HepG2 (cell line): ENCODE measurements at regions not wholly inside any gene's neighbourhood (a gene's known extent, or its start where the extent isn't known, plus 50 kb on each side); places are given as distances from the start of the nearest gene placed in this dataset.

Experiments used
- ATAC-seq: fragments of 200-7000 bp; cut with Tn5 transposase; 3 replicates; pipeline ENCODE4 v1.9.1; 2020; ENCODE audit warnings: mild to moderate bottlenecking, moderate library complexity
- BruUV-seq: library from RNA; stranded (reverse); fragments of 400-500 nt; replicated peaks from 2 replicates; lab custom pipeline; 2021; lab: Mats Ljungman, UMichigan
- CTCF ChIA-PET: fragments of 300-600 bp; formaldehyde crosslinking; extraction: SDS; loops from one replicate; lab custom pipeline; 2021; ENCODE audit warnings: low total read pairs, inconsistent platforms, low intra/inter-chr PET ratio; lab: Yijun Ruan, JAX
- POLR2A ChIA-PET: fragments of 350-600 bp; sonication (Branson Sonifier 250); formaldehyde crosslinking; loops from one replicate; lab custom pipeline; 2020; ENCODE audit warnings: antibody characterized with exemption, inconsistent platforms; lab: Yijun Ruan, JAX
- DNase-seq: peaks from one replicate; pipeline ENCODE4 v3.0.0-alpha.2; 2015; ENCODE audit warnings: low spot score
- FAIRE-seq: peaks from 3 replicates; lab custom pipeline; 2011; peaks lifted over from hg19 to GRCh38; lab: Jason Lieb, UNC
- H2AFZ ChIP-seq: one replicate; pipeline ENCODE4 v1.6.1; 2011; ENCODE audit warnings: low read length, inconsistent platforms
- H3K27ac ChIP-seq: fragments of 300-600 bp; 3 replicates; pipeline ENCODE4 v1.8.0; 2011; ENCODE audit warnings: mixed run types, mild to moderate bottlenecking, mixed read lengths, low read length, inconsistent platforms; ENCODE audit not compliant: insufficient read depth; ENCODE audit errors: extremely low read length
- H3K27me3 ChIP-seq, 2 experiments: fragments of 200-600 bp in 1 of 2; 2 replicates in 1 of 2; 3 replicates in 1 of 2; pipeline versions ENCODE4 v1.6.0 to v1.8.0; 2011; ENCODE audit warnings: low read length in 2 of 2, mild to moderate bottlenecking in 2 of 2, moderate library complexity in 2 of 2, inconsistent platforms in 1 of 2; ENCODE audit not compliant: insufficient read depth in 2 of 2, control insufficient read depth in 1 of 2
- H3K36me3 ChIP-seq, 2 experiments: fragments of 200-600 bp in 1 of 2; replicated peaks in 1 of 2; 2 replicates in 1 of 2; 3 replicates in 1 of 2; pipeline versions ENCODE4 v1.5.1 to v1.8.0; 2011; ENCODE audit warnings: low read length in 2 of 2, inconsistent platforms in 1 of 2; ENCODE audit not compliant: insufficient read depth in 2 of 2, control insufficient read depth in 1 of 2
- H3K4me1 ChIP-seq: 2 replicates; pipeline ENCODE4 v1.5.1; 2012; ENCODE audit warnings: low read length, inconsistent platforms; ENCODE audit not compliant: insufficient read depth
- H3K4me2 ChIP-seq: 2 replicates; pipeline ENCODE4 v1.6.0; 2011; ENCODE audit warnings: low read depth, low read length, inconsistent platforms
- H3K4me3 ChIP-seq, 3 experiments: fragments of 200-600 bp in 1 of 3; sonication (generic), shearing (Covaris generic) in 1 of 3; replicated peaks in 1 of 3; 2 replicates each; pipeline ENCODE4 v1.5.1; 2011 to 2016; ENCODE audit warnings: low read length in 3 of 3, inconsistent platforms in 2 of 3, low read depth in 2 of 3, mild to moderate bottlenecking in 2 of 3, control low read depth in 1 of 3, mixed read lengths in 1 of 3; ENCODE audit not compliant: insufficient read depth in 1 of 3
- H3K79me2 ChIP-seq: one replicate; pipeline ENCODE4 v1.6.1; 2011; ENCODE audit warnings: low read length, inconsistent platforms; ENCODE audit not compliant: insufficient read depth
- H3K9ac ChIP-seq: 2 replicates; pipeline ENCODE4 v1.6.0; 2011; ENCODE audit warnings: mild to moderate bottlenecking, low read depth, low read length, inconsistent platforms; ENCODE audit not compliant: insufficient read depth
- H3K9me3 ChIP-seq: 2 replicates; pipeline ENCODE4 v1.5.1; 2012; ENCODE audit warnings: mild to moderate bottlenecking, low read length
- H4K20me1 ChIP-seq: 2 replicates; pipeline ENCODE4 v1.6.0; 2011; ENCODE audit warnings: inconsistent platforms, mild to moderate bottlenecking, low read length, moderate library complexity; ENCODE audit not compliant: insufficient read depth
- AKAP8 ChIP-seq: sonication (generic); formaldehyde crosslinking; IDR thresholded peaks from 2 replicates; pipeline ENCODE4 v1.5.1; 2020; ENCODE audit warnings: mild to moderate bottlenecking, missing genetic modification reagents
- ELF1 ChIP-seq: sonication (generic); formaldehyde crosslinking; IDR thresholded peaks from 2 replicates; pipeline ENCODE4 v1.4.0; 2020; ENCODE audit warnings: missing genetic modification reagents
- EZH2 ChIP-seq: conservative IDR thresholded peaks from 2 replicates; pipeline ENCODE4 v1.6.1; 2012; ENCODE audit warnings: mild to moderate bottlenecking, low read depth, low read length, moderate library complexity
- KLF15 ChIP-seq: sonication (generic); formaldehyde crosslinking; IDR thresholded peaks from 2 replicates; pipeline ENCODE4 v1.8.1; 2023; ENCODE audit warnings: borderline replicate concordance, mild to moderate bottlenecking, inconsistent platforms, missing genetic modification reagents, mixed read lengths
- ONECUT2 ChIP-seq: sonication (generic); formaldehyde crosslinking; IDR thresholded peaks from 2 replicates; pipeline ENCODE4 v1.4.0; 2020; ENCODE audit warnings: missing genetic modification reagents
- SMC3 ChIP-seq: IDR thresholded peaks from 2 replicates; pipeline ENCODE4 v1.6.1; 2011; ENCODE audit warnings: low read length, improper control_type of control experiment
- SP1 ChIP-seq, 2 experiments: fragments of 450-650 bp in 1 of 2; sonication (generic) in 1 of 2; formaldehyde crosslinking in 1 of 2; IDR thresholded peaks; 2 replicates each; pipeline versions ENCODE4 v1.4.0 to v1.6.1; 2016 to 2020; ENCODE audit warnings: missing genetic modification reagents in 1 of 2
- ZBTB33 ChIP-seq: sonication (generic); formaldehyde crosslinking; IDR thresholded peaks from 2 replicates; pipeline ENCODE4 v1.4.0; 2020; ENCODE audit warnings: missing genetic modification reagents
- ZNF253 ChIP-seq: sonication (generic); formaldehyde crosslinking; IDR thresholded peaks from 2 replicates; pipeline ENCODE4 v1.8.0; 2022; ENCODE audit warnings: mild to moderate bottlenecking, missing genetic modification reagents, borderline replicate concordance
- ZNF629 ChIP-seq: sonication (generic); formaldehyde crosslinking; conservative IDR thresholded peaks from 2 replicates; pipeline ENCODE4 v1.5.0; 2020; ENCODE audit warnings: missing genetic modification reagents
- ZZZ3 ChIP-seq: sonication (generic); formaldehyde crosslinking; IDR thresholded peaks from 2 replicates; pipeline ENCODE4 v1.4.0; 2020; ENCODE audit warnings: missing genetic modification reagents, mild to moderate bottlenecking, borderline replicate concordance
- WGBS: methylation state at CpG from one replicate; pipeline ENCODE4 v1.1.6; 2017; ENCODE audit warnings: low lambda C conversion rate; 5-methylcytosine and 5-hydroxymethylcytosine counted together
- in situ Hi-C: cut with HindIII; loops from 2 replicates; pipeline ENCODE4 v1.10.0; 2017; ENCODE audit warnings: low pct_unique_long_range_greater_than_20kb; ENCODE audit not compliant: extremely low pct_ligation_motif_present
- intact Hi-C: fragments of 100-400 bp; cut with micrococcal nuclease; formaldehyde crosslinking; loops from one replicate; pipeline ENCODE4 v1.10.0; 2022; ENCODE audit not compliant: unreplicated experiment

DNA sequence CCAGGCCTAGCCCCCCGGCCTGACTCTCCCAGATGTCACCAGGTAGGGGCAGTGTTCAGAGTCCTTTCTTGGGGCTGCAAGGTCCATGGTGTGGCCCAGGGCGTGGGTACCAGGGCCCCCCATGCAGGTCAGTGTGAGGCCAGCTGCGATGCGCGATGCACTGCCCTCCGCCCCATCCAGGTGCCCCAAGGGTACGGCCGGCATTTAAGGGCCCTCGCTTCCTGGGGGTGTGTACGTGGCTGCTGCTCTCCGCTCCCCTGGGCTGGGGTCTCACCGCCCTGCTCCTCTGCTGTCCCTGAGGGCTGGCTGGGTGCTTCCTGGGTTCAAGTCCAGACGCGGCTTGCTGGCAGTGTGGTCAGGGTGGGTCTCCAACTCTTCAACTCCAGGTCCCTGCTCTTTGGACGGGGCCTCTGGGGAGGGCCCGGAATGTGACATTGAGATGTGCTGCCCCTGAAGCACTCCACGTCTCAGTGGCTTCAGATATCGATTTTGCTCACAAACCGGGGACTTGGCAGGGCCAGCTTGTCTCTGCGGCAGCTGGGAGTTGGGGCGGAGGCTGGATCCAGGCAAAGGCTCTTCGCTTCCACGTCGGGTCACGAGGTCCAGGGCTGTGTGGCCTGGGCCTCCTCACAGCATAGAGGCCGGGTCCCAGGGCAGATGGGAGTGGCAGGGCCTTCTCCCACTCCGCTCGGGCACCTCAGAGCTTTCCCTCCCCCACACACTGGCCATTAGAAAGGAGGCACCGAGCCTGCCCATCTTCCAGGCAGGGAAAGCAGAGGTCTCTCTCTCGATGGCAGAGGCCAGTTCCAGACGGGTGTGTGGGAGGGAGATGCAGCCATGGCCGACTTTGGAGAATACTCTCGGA is 93.2 kb downstream of the UNCX start:
- POLR2A ChIA-PET, result no interaction called here
- FAIRE-seq, result no peak
- in situ Hi-C loops, result no loop called here
- peaks cover 20 to 53% of the 10 kb centered on the region in 2 experiments; a peak in 3 of 5 replicates for H3K27me3 ChIP-seq
- CTCF ChIA-PET, result no interaction called here
- intact Hi-C loops, result no loop called here
- 13% methylated on average over 12 of the region's 33 CpGs for WGBS
- no peaks in the 10 kb centered on the region for H4K20me1 ChIP-seq
- no peak overlapping the region for H3K4me2 ChIP-seq
- H3K9me3 ChIP-seq, result no peaks in the 10 kb centered on the region
- TF ChIP-seq EZH2, result no peak
- TF ChIP-seq ZNF629 (CRISPR knock-in tag), result peak; percentile 35; the same call in 1 of the 2 replicates
- TF ChIP-seq ZNF253, result no peak
- TF ChIP-seq AKAP8 (CRISPR knock-in tag), result no peak
- TF ChIP-seq SMC3, result no peak
- no peak for TF ChIP-seq ZBTB33 (CRISPR knock-in tag)
- TF ChIP-seq KLF15 (CRISPR knock-in tag), result no peak
- TF ChIP-seq SP1 (IDR thresholded peaks at IDR 0.05), result no peak
- no peak for TF ChIP-seq SP1 (CRISPR knock-in tag; IDR thresholded peaks at IDR 0.05)
- TF ChIP-seq ZZZ3 (CRISPR knock-in tag), result no peak
- TF ChIP-seq ONECUT2 (CRISPR knock-in tag), result 0 out of 2 replicates have a peak, but pooled peaks have one; percentile 13
- no peak for TF ChIP-seq ELF1 (CRISPR knock-in tag)
- TF ChIP-seq, all 625 proteins: peak for 2
- no peak overlapping the region for H2AFZ ChIP-seq
- no peak overlapping the region for H3K9ac ChIP-seq
- no peaks in the 10 kb centered on the region for H3K36me3 ChIP-seq
- no peak for DNase-seq
- H3K4me1 ChIP-seq, result peaks cover 3% of the 10 kb centered on the region; the same call in 1 of the 2 replicates
- BruUV-seq, result no TSS peak
- H3K4me3 ChIP-seq, result no peak overlapping the region
- no peaks in the 10 kb centered on the region for H3K79me2 ChIP-seq
- H3K27ac ChIP-seq, result no peak overlapping the region
- peak; percentile 14; the same call in 1 of the 3 replicates for ATAC-seq
